GM12878 (cell line): ENCODE measurements at regions not wholly inside any gene's neighbourhood (a gene's known extent, or its start where the extent isn't known, plus 50 kb on each side); places are given as distances from the start of the nearest gene placed in this dataset.

Source experiments
- ATAC-seq: fragments of 200-7000 bp; cut with Tn5 transposase; 3 replicates; pipeline ENCODE4 v1.9.1; 2020; ENCODE audit warnings: mild to moderate bottlenecking, moderate library complexity
- BruUV-seq: library from RNA; stranded (reverse); fragments of 400-500 nt; replicated peaks from 2 replicates; lab custom pipeline; 2021; lab: Mats Ljungman, UMichigan
- CTCF ChIA-PET: fragments of 300-600 bp; sonication (Branson Sonifier 250); formaldehyde crosslinking; extraction: SDS; loops from one replicate; lab custom pipeline; 2021; ENCODE audit warnings: inconsistent platforms; lab: Yijun Ruan, JAX
- POLR2A ChIA-PET: fragments of 350-600 bp; formaldehyde crosslinking; extraction: SDS; loops from one replicate; lab custom pipeline; 2021; ENCODE audit warnings: inconsistent platforms; lab: Charles Lee
- RAD21 ChIA-PET: fragments of 300-600 bp; sonication (Branson Sonifier 250); formaldehyde crosslinking; loops from one replicate; lab custom pipeline; 2023; ENCODE audit warnings: antibody characterized with exemption; ENCODE audit not compliant: unreplicated experiment; lab: Charles Lee
- SMC1A ChIA-PET: fragments of 300-600 bp; sonication (Branson Sonifier 250); formaldehyde crosslinking; loops from one replicate; lab custom pipeline; 2023; ENCODE audit not compliant: unreplicated experiment, uncharacterized antibody; lab: Charles Lee
- DNase-seq: peaks from one replicate; pipeline ENCODE4 v3.0.0-alpha.2; 2011; ENCODE audit warnings: low read depth, low spot score
- FAIRE-seq: peaks from 3 replicates; lab custom pipeline; 2011; peaks lifted over from hg19 to GRCh38; lab: Jason Lieb, UNC
- H2AFZ ChIP-seq: 2 replicates; pipeline ENCODE4 v1.6.0; 2011; ENCODE audit warnings: low read depth, low read length, control low read depth; ENCODE audit not compliant: control insufficient read depth
- H3K27ac ChIP-seq: 2 replicates; pipeline ENCODE4 v1.5.1; 2011; ENCODE audit warnings: control low read depth; ENCODE audit not compliant: control insufficient read depth, insufficient read depth
- H3K27me3 ChIP-seq, 2 experiments: replicated peaks in 1 of 2; 2 replicates each; pipeline versions ENCODE4 v1.6.0 to v1.6.1; 2011; ENCODE audit warnings: low read length in 1 of 2; ENCODE audit not compliant: control insufficient read depth in 2 of 2, insufficient read depth in 2 of 2
- H3K36me3 ChIP-seq, 2 experiments: 2 replicates each; pipeline ENCODE4 v1.5.1; 2011; ENCODE audit warnings: low read length in 1 of 2; ENCODE audit not compliant: control insufficient read depth in 2 of 2, insufficient read depth in 2 of 2
- H3K4me1 ChIP-seq: 2 replicates; pipeline ENCODE4 v1.6.1; 2011; ENCODE audit warnings: mild to moderate bottlenecking, low read length, moderate library complexity, mixed read lengths; ENCODE audit not compliant: control insufficient read depth, insufficient read depth
- H3K4me2 ChIP-seq: 2 replicates; pipeline ENCODE4 v1.6.0; 2011; ENCODE audit warnings: control low read depth; ENCODE audit not compliant: control insufficient read depth, insufficient read depth
- H3K4me3 ChIP-seq: fragments of 200-600 bp; sonication (generic); 2 replicates; pipeline ENCODE4 v1.5.1; 2016
- H3K79me2 ChIP-seq: 2 replicates; pipeline ENCODE4 v1.6.0; 2011; ENCODE audit warnings: low read length; ENCODE audit not compliant: control insufficient read depth, insufficient read depth
- H3K9ac ChIP-seq: 2 replicates; pipeline ENCODE4 v1.8.0; 2011; ENCODE audit warnings: low read length, control low read depth, mixed read lengths; ENCODE audit not compliant: control insufficient read depth, insufficient read depth
- H3K9me3 ChIP-seq: replicated peaks from 3 replicates; pipeline ENCODE4 v1.5.1; 2011; ENCODE audit warnings: mild to moderate bottlenecking, low read length; ENCODE audit not compliant: control insufficient read depth, insufficient read depth
- H4K20me1 ChIP-seq: 2 replicates; pipeline ENCODE4 v1.6.0; 2011; ENCODE audit not compliant: control insufficient read depth, insufficient read depth
- CBX3 ChIP-seq: fragments of 200-600 bp; sonication (generic); IDR thresholded peaks from 2 replicates; pipeline ENCODE4 v1.6.1; 2016; ENCODE audit warnings: low read depth, borderline replicate concordance
- CHD1 ChIP-seq: IDR thresholded peaks from 2 replicates; pipeline ENCODE4 v1.6.1; 2012; ENCODE audit warnings: low read depth, low read length, improper control_type of control experiment
- CTCF ChIP-seq, 3 experiments: IDR thresholded peaks in 2 of 3; conservative IDR thresholded peaks in 1 of 3; 2 replicates each; pipeline ENCODE4 v1.5.1; 2011; ENCODE audit warnings: low read depth in 3 of 3, low read length in 3 of 3, mild to moderate bottlenecking in 3 of 3, control low read depth in 2 of 3, moderate library complexity in 2 of 3, inconsistent platforms in 1 of 3, mixed read lengths in 1 of 3; ENCODE audit not compliant: control insufficient read depth in 2 of 3, insufficient read depth in 1 of 3; ENCODE audit errors: extremely low read depth in 1 of 3
- IRF4 ChIP-seq: IDR thresholded peaks from 2 replicates; pipeline ENCODE4 v1.6.1; 2011; ENCODE audit warnings: low read depth, low read length
- IRF5 ChIP-seq: fragments of 450-650 bp; IDR thresholded peaks from 2 replicates; pipeline ENCODE4 v1.6.1; 2017; ENCODE audit warnings: borderline replicate concordance
- JUND ChIP-seq: IDR thresholded peaks from 2 replicates; pipeline ENCODE4 v1.6.1; 2012; ENCODE audit warnings: low read depth, mild to moderate bottlenecking, low read length, improper control_type of control experiment, moderate library complexity
- ZNF274 ChIP-seq: IDR thresholded peaks from one replicate; pipeline ENCODE4 v1.8.0; 2011; ENCODE audit not compliant: insufficient read length, insufficient read depth
- ZZZ3 ChIP-seq: IDR thresholded peaks from 2 replicates; pipeline ENCODE4 v1.6.1; 2011; ENCODE audit warnings: low read depth; ENCODE audit not compliant: control insufficient read depth, insufficient read length
- WGBS: methylation state at CpG from one replicate; pipeline ENCODE4 v1.1.6; 2016; ENCODE audit warnings: low lambda C conversion rate; ENCODE audit not compliant: insufficient replicate concordance, insufficient coverage; ENCODE audit errors: missing lambda C conversion rate; 5-methylcytosine and 5-hydroxymethylcytosine counted together
- in situ Hi-C: fragments of 300-500 bp; cut with MboI; formaldehyde crosslinking; loops from 9 replicates; pipeline ENCODE4 v1.14.3; 2018; ENCODE audit warnings: mixed read lengths
- intact Hi-C: fragments of 100-400 bp; cut with micrococcal nuclease; formaldehyde crosslinking; loops from one replicate; pipeline ENCODE4 v1.14.2; 2022; ENCODE audit not compliant: unreplicated experiment

GRCh38 chr5:57586649-57587048 lies 104.0 kb upstream of the ACTBL2 start:
- no peak overlapping the region for H3K27ac ChIP-seq
- FAIRE-seq (no peak), ATAC-seq (no peak), DNase-seq (no peak)
- ChIA-PET RAD21 (no interaction called here), POLR2A (no interaction called here), CTCF (no interaction called here), SMC1A (no interaction called here)
- H3K4me2 ChIP-seq = no peak overlapping the region
- H3K9me3 ChIP-seq = no peaks in the 10 kb centered on the region
- no peak overlapping the region for H3K4me3 ChIP-seq
- no TSS peak for BruUV-seq
- no peaks in the 10 kb centered on the region for H4K20me1 ChIP-seq
- no peak for TF ChIP-seq ZNF274
- TF ChIP-seq CHD1 = no peak
- no peak for TF ChIP-seq CTCF (IDR thresholded peaks at IDR 0.05 in 2 of 3, conservative IDR thresholded peaks at IDR 0.05 in 1 of 3; ENCODE audit: control insufficient read depth in 2 of 3, extremely low read depth in 1 of 3, insufficient read depth in 1 of 3, low read depth in 3 of 3, low read length in 3 of 3)
- no peak for TF ChIP-seq JUND
- no peak for TF ChIP-seq IRF5
- no peak for TF ChIP-seq ZZZ3
- TF ChIP-seq IRF4 = no peak
- no peak for TF ChIP-seq CBX3
- no peaks in the 10 kb centered on the region for H3K36me3 ChIP-seq
- WGBS = 35% methylated on average over 1 of the region's 1 CpG
- no peaks in the 10 kb centered on the region for H3K27me3 ChIP-seq
- intact Hi-C loops (no loop called here), in situ Hi-C loops (no loop called here)
- no peaks in the 10 kb centered on the region for H3K4me1 ChIP-seq
- H3K79me2 ChIP-seq = no peaks in the 10 kb centered on the region
- H2AFZ ChIP-seq = no peak overlapping the region
- H3K9ac ChIP-seq = no peak overlapping the region
